HepG2 (cell line): ENCODE measurements at regions not wholly inside any gene's neighbourhood (a gene's known extent, or its start where the extent isn't known, plus 50 kb on each side); places are given as distances from the start of the nearest gene placed in this dataset.

Experiments
- ATAC-seq: fragments of 200-7000 bp; cut with Tn5 transposase; 3 replicates; pipeline ENCODE4 v1.9.1; 2020; ENCODE audit warnings: mild to moderate bottlenecking, moderate library complexity
- BruUV-seq: library from RNA; stranded (reverse); fragments of 400-500 nt; replicated peaks from 2 replicates; lab custom pipeline; 2021; lab: Mats Ljungman, UMichigan
- CTCF ChIA-PET: fragments of 300-600 bp; formaldehyde crosslinking; extraction: SDS; loops from one replicate; lab custom pipeline; 2021; ENCODE audit warnings: low total read pairs, inconsistent platforms, low intra/inter-chr PET ratio; lab: Yijun Ruan, JAX
- POLR2A ChIA-PET: fragments of 350-600 bp; sonication (Branson Sonifier 250); formaldehyde crosslinking; loops from one replicate; lab custom pipeline; 2020; ENCODE audit warnings: antibody characterized with exemption, inconsistent platforms; lab: Yijun Ruan, JAX
- DNase-seq: peaks from one replicate; pipeline ENCODE4 v3.0.0-alpha.2; 2015; ENCODE audit warnings: low spot score
- FAIRE-seq: peaks from 3 replicates; lab custom pipeline; 2011; peaks lifted over from hg19 to GRCh38; lab: Jason Lieb, UNC
- H2AFZ ChIP-seq: one replicate; pipeline ENCODE4 v1.6.1; 2011; ENCODE audit warnings: low read length, inconsistent platforms
- H3K27ac ChIP-seq: fragments of 300-600 bp; 3 replicates; pipeline ENCODE4 v1.8.0; 2011; ENCODE audit warnings: mixed run types, mild to moderate bottlenecking, mixed read lengths, low read length, inconsistent platforms; ENCODE audit not compliant: insufficient read depth; ENCODE audit errors: extremely low read length
- H3K27me3 ChIP-seq, 2 experiments: fragments of 200-600 bp in 1 of 2; 2 replicates in 1 of 2; 3 replicates in 1 of 2; pipeline versions ENCODE4 v1.6.0 to v1.8.0; 2011; ENCODE audit warnings: low read length in 2 of 2, mild to moderate bottlenecking in 2 of 2, moderate library complexity in 2 of 2, inconsistent platforms in 1 of 2; ENCODE audit not compliant: insufficient read depth in 2 of 2, control insufficient read depth in 1 of 2
- H3K36me3 ChIP-seq, 2 experiments: fragments of 200-600 bp in 1 of 2; replicated peaks in 1 of 2; 2 replicates in 1 of 2; 3 replicates in 1 of 2; pipeline versions ENCODE4 v1.5.1 to v1.8.0; 2011; ENCODE audit warnings: low read length in 2 of 2, inconsistent platforms in 1 of 2; ENCODE audit not compliant: insufficient read depth in 2 of 2, control insufficient read depth in 1 of 2
- H3K4me1 ChIP-seq: 2 replicates; pipeline ENCODE4 v1.5.1; 2012; ENCODE audit warnings: low read length, inconsistent platforms; ENCODE audit not compliant: insufficient read depth
- H3K4me2 ChIP-seq: 2 replicates; pipeline ENCODE4 v1.6.0; 2011; ENCODE audit warnings: low read depth, low read length, inconsistent platforms
- H3K4me3 ChIP-seq, 3 experiments: fragments of 200-600 bp in 1 of 3; sonication (generic), shearing (Covaris generic) in 1 of 3; replicated peaks in 1 of 3; 2 replicates each; pipeline ENCODE4 v1.5.1; 2011 to 2016; ENCODE audit warnings: low read length in 3 of 3, inconsistent platforms in 2 of 3, low read depth in 2 of 3, mild to moderate bottlenecking in 2 of 3, control low read depth in 1 of 3, mixed read lengths in 1 of 3; ENCODE audit not compliant: insufficient read depth in 1 of 3
- H3K79me2 ChIP-seq: one replicate; pipeline ENCODE4 v1.6.1; 2011; ENCODE audit warnings: low read length, inconsistent platforms; ENCODE audit not compliant: insufficient read depth
- H3K9ac ChIP-seq: 2 replicates; pipeline ENCODE4 v1.6.0; 2011; ENCODE audit warnings: mild to moderate bottlenecking, low read depth, low read length, inconsistent platforms; ENCODE audit not compliant: insufficient read depth
- H3K9me3 ChIP-seq: 2 replicates; pipeline ENCODE4 v1.5.1; 2012; ENCODE audit warnings: mild to moderate bottlenecking, low read length
- H4K20me1 ChIP-seq: 2 replicates; pipeline ENCODE4 v1.6.0; 2011; ENCODE audit warnings: inconsistent platforms, mild to moderate bottlenecking, low read length, moderate library complexity; ENCODE audit not compliant: insufficient read depth
- BORCS8-MEF2B ChIP-seq: sonication (generic); formaldehyde crosslinking; IDR thresholded peaks from 2 replicates; pipeline ENCODE4 v1.8.0; 2022; ENCODE audit warnings: mild to moderate bottlenecking, missing genetic modification reagents
- CHD2 ChIP-seq: IDR thresholded peaks from 2 replicates; pipeline ENCODE4 v1.6.1; 2011; ENCODE audit warnings: low read depth, low read length, improper control_type of control experiment
- KLF12 ChIP-seq: sonication (generic); formaldehyde crosslinking; IDR thresholded peaks from 2 replicates; pipeline ENCODE4 v1.4.0; 2020; ENCODE audit warnings: missing genetic modification reagents, borderline replicate concordance
- MATR3 ChIP-seq: sonication (generic); formaldehyde crosslinking; IDR thresholded peaks from 2 replicates; pipeline ENCODE4 v1.4.0; 2020; ENCODE audit warnings: missing genetic modification reagents
- TP53 ChIP-seq: sonication (generic); formaldehyde crosslinking; conservative IDR thresholded peaks from 2 replicates; pipeline ENCODE4 v1.4.0; 2020; ENCODE audit warnings: missing genetic modification reagents
- ZNF83 ChIP-seq: sonication (generic); formaldehyde crosslinking; IDR thresholded peaks from 2 replicates; pipeline ENCODE4 v1.4.0; 2020; ENCODE audit warnings: missing genetic modification reagents, mild to moderate bottlenecking, borderline replicate concordance
- in situ Hi-C: cut with HindIII; loops from 2 replicates; pipeline ENCODE4 v1.10.0; 2017; ENCODE audit warnings: low pct_unique_long_range_greater_than_20kb; ENCODE audit not compliant: extremely low pct_ligation_motif_present
- intact Hi-C: fragments of 100-400 bp; cut with micrococcal nuclease; formaldehyde crosslinking; loops from one replicate; pipeline ENCODE4 v1.10.0; 2022; ENCODE audit not compliant: unreplicated experiment
- TF ChIP-seq, protein P1 (sequence below), 2 experiments: sonication (generic) in 1 of 2; formaldehyde crosslinking in 1 of 2; IDR thresholded peaks; 2 replicates each; pipeline versions ENCODE4 v1.4.0 to v1.6.1; 2016 to 2020; ENCODE audit warnings: borderline replicate concordance in 1 of 2, low read depth in 1 of 2, mild to moderate bottlenecking in 1 of 2, missing genetic modification reagents in 1 of 2
- TF ChIP-seq, protein P2 (sequence below): sonication (generic); formaldehyde crosslinking; IDR thresholded peaks from 2 replicates; pipeline ENCODE4 v1.9.0; 2022; ENCODE audit warnings: low read depth, missing genetic modification reagents
- TF ChIP-seq, protein P3 (sequence below): sonication (generic); formaldehyde crosslinking; IDR thresholded peaks from 2 replicates; pipeline ENCODE4 v1.5.1; 2020; ENCODE audit warnings: missing genetic modification reagents, mild to moderate bottlenecking, borderline replicate concordance

DNA sequence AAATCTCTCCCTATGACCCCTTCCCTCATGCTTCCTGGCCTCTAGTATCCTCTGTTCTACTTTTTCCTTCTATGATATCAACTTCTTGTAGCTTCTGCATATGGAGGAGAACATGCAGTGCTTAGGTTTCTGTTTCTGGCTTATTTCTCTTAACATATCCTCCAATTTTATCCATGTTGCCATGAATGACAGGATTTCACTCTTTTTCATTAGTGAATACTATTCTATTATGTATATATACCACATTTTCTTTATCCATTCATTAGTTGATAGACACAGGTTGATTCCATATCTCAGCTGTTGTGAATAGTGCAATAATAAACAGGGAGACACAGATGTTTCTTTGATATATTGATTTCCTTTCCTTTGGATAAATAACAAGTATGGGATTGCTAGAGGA is 123.3 kb upstream of the SESN3 start:
- Histone ChIP-seq H3K36me3 (no peaks in the 10 kb centered on the region), H3K27ac (no peak overlapping the region), H3K27me3 (no peaks in the 10 kb centered on the region), H3K4me2 (no peak overlapping the region), H3K4me3 (no peak overlapping the region), H2AFZ (no peak overlapping the region), H4K20me1 (no peaks in the 10 kb centered on the region), H3K79me2 (no peaks in the 10 kb centered on the region), H3K4me1 (peaks cover 19% of the 10 kb centered on the region), H3K9me3 (no peaks in the 10 kb centered on the region), H3K9ac (no peak overlapping the region)
- no TSS peak for BruUV-seq
- ChIA-PET POLR2A (no interaction called here), CTCF (no interaction called here)
- intact Hi-C loops: no loop called here
- ATAC-seq (no peak), FAIRE-seq (no peak), DNase-seq (no peak)
- in situ Hi-C loops: no loop called here
- TF ChIP-seq, protein P1, sequence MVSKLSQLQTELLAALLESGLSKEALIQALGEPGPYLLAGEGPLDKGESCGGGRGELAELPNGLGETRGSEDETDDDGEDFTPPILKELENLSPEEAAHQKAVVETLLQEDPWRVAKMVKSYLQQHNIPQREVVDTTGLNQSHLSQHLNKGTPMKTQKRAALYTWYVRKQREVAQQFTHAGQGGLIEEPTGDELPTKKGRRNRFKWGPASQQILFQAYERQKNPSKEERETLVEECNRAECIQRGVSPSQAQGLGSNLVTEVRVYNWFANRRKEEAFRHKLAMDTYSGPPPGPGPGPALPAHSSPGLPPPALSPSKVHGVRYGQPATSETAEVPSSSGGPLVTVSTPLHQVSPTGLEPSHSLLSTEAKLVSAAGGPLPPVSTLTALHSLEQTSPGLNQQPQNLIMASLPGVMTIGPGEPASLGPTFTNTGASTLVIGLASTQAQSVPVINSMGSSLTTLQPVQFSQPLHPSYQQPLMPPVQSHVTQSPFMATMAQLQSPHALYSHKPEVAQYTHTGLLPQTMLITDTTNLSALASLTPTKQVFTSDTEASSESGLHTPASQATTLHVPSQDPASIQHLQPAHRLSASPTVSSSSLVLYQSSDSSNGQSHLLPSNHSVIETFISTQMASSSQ (IDR thresholded peaks at IDR 0.05; ENCODE audit: low read depth): no peak
- TF ChIP-seq, protein P1 (CRISPR knock-in tag; IDR thresholded peaks at IDR 0.05; ENCODE audit: borderline replicate concordance): no peak
- TF ChIP-seq, protein P2, sequence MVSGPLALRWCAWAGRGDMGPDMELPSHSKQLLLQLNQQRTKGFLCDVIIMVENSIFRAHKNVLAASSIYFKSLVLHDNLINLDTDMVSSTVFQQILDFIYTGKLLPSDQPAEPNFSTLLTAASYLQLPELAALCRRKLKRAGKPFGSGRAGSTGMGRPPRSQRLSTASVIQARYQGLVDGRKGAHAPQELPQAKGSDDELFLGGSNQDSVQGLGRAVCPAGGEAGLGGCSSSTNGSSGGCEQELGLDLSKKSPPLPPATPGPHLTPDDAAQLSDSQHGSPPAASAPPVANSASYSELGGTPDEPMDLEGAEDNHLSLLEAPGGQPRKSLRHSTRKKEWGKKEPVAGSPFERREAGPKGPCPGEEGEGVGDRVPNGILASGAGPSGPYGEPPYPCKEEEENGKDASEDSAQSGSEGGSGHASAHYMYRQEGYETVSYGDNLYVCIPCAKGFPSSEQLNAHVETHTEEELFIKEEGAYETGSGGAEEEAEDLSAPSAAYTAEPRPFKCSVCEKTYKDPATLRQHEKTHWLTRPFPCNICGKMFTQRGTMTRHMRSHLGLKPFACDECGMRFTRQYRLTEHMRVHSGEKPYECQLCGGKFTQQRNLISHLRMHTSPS (CRISPR knock-in tag): no peak
- no peak for TF ChIP-seq KLF12
- TF ChIP-seq, protein P3, sequence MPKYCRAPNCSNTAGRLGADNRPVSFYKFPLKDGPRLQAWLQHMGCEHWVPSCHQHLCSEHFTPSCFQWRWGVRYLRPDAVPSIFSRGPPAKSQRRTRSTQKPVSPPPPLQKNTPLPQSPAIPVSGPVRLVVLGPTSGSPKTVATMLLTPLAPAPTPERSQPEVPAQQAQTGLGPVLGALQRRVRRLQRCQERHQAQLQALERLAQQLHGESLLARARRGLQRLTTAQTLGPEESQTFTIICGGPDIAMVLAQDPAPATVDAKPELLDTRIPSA (CRISPR knock-in tag): no peak
- TF ChIP-seq CHD2: no peak
- TF ChIP-seq TP53 (CRISPR knock-in tag): no peak
- no peak for TF ChIP-seq MATR3 (CRISPR knock-in tag)
- no peak for TF ChIP-seq BORCS8-MEF2B (CRISPR knock-in tag)
- no peak for TF ChIP-seq ZNF83 (CRISPR knock-in tag)
